Upper lobe of left lung (tissue), 6 donors: ENCODE measurements at regions not wholly inside any gene's neighbourhood (a gene's known extent, or its start where the extent isn't known, plus 50 kb on each side); places are given as distances from the start of the nearest gene placed in this dataset.

ENCODE experiments used
- ATAC-seq, 2 donors: fragments of 200-7000 bp; cut with Tn5 transposase; one replicate each; pipeline ENCODE4 v1.9.1; 2022; ENCODE audit warnings: mild to moderate bottlenecking in 2 of 2, moderate library complexity in 2 of 2; ENCODE audit not compliant: low FRiP score in 2 of 2
- DNase-seq, 2 donors: peaks; one replicate each; pipeline ENCODE4 v3.0.0-alpha.2; 2019 to 2020
- H3K27ac ChIP-seq, 4 donors: fragments of 200-600 bp; sonication (generic); one replicate each; pipeline ENCODE4 v1.5.1; 2016 to 2019
- H3K27me3 ChIP-seq, 4 donors: fragments of 200-600 bp; sonication (generic); one replicate each; pipeline ENCODE4 v1.5.1; 2017 to 2019
- H3K36me3 ChIP-seq, 4 donors: fragments of 200-600 bp; sonication (generic); one replicate each; pipeline ENCODE4 v1.5.1; 2016 to 2019
- H3K4me1 ChIP-seq, 4 donors: fragments of 200-600 bp; sonication (generic); one replicate each; pipeline ENCODE4 v1.5.1; 2018 to 2019
- H3K4me3 ChIP-seq, 4 donors: fragments of 200-600 bp; sonication (generic); one replicate each; pipeline ENCODE4 v1.5.1; 2017 to 2019; ENCODE audit warnings: mild to moderate bottlenecking in 2 of 4, moderate library complexity in 1 of 4
- H3K9me3 ChIP-seq, 4 donors: fragments of 200-600 bp; sonication (generic); one replicate each; pipeline ENCODE4 v1.5.1; 2018 to 2019
- CTCF ChIP-seq, 6 experiments: fragments of 450-650 bp in 4 of 6; fragments of 200-600 bp in 2 of 6; sonication (generic) in 2 of 6; IDR thresholded peaks; one replicate each; pipeline ENCODE4 v1.5.1; 2016 to 2019; ENCODE audit warnings: antibody characterized with exemption in 6 of 6
- EP300 ChIP-seq, 4 donors: sonication (generic); formaldehyde crosslinking; IDR thresholded peaks; one replicate each; pipeline ENCODE4 v1.5.1; 2017; ENCODE audit warnings: antibody characterized with exemption in 4 of 4, control low read depth in 2 of 4
- POLR2A ChIP-seq, 4 donors: fragments of 450-650 bp; IDR thresholded peaks; one replicate each; pipeline ENCODE4 v1.5.1; 2016 to 2017; ENCODE audit warnings: antibody characterized with exemption in 4 of 4, mild to moderate bottlenecking in 2 of 4
- POLR2AphosphoS5 ChIP-seq, 2 donors: sonication (generic); formaldehyde crosslinking; IDR thresholded peaks; one replicate each; pipeline ENCODE4 v1.5.1; 2017; ENCODE audit warnings: antibody characterized with exemption in 2 of 2
- whole genome bisulfite sequencing, 2 donors: methylation state at CpG; one replicate each; pipeline ENCODE4 v1.1.5; 2017 to 2018; 5-methylcytosine and 5-hydroxymethylcytosine counted together
- donor health status: DM: no; HTN: no; CAD: no; lungs with moderate emphysema.
- donor health status: DM: no; HTN: yes; CAD: no; lungs with severe emphysema.

- H3K27me3 ChIP-seq = no peaks in the 10 kb centered on the region
- 50 to 54% methylated on average over 5 of the region's 5 CpGs for WGBS, 2 donors
- no peak overlapping the region for H3K27ac ChIP-seq
- TF ChIP-seq POLR2AphosphoS5 (IDR thresholded peaks at IDR 0.05) (no peak), CTCF (IDR thresholded peaks at IDR 0.05) (no peak), EP300 (IDR thresholded peaks at IDR 0.05) (no peak), POLR2A (IDR thresholded peaks at IDR 0.05) (no peak)
- no peak overlapping the region for H3K4me3 ChIP-seq
- H3K4me1 ChIP-seq = no peaks in the 10 kb centered on the region
- ATAC-seq = no peak
- no peak for DNase-seq
- H3K36me3 ChIP-seq = no peaks in the 10 kb centered on the region
- no peaks in the 10 kb centered on the region for H3K9me3 ChIP-seq
Observed at GRCh38 chr4:180947425-180947824, 1295.8 kb upstream of the TENM3 start.

- no peak for ATAC-seq
- Histone ChIP-seq H3K9me3 (no peaks in the 10 kb centered on the region), H3K27me3 (no peaks in the 10 kb centered on the region), H3K27ac (no peak overlapping the region), H3K4me3 (no peak overlapping the region), H3K4me1 (no peaks in the 10 kb centered on the region), H3K36me3 (no peaks in the 10 kb centered on the region)
- TF ChIP-seq EP300 (IDR thresholded peaks at IDR 0.05) (no peak), CTCF (IDR thresholded peaks at IDR 0.05) (no peak), POLR2AphosphoS5 (IDR thresholded peaks at IDR 0.05) (no peak), POLR2A (IDR thresholded peaks at IDR 0.05) (no peak)
- 77 to 79% methylated on average over 7 of the region's 7 CpGs for WGBS, 2 donors
- no peak for DNase-seq
Observed at GRCh38 chr4:180949424-180950213, 1293.6 kb upstream of the TENM3 start.

- WGBS, 2 donors = 81 to 92% methylated on average over 1 of the region's 1 CpG
- H3K36me3 ChIP-seq = no peaks in the 10 kb centered on the region
- no peak for ATAC-seq
- no peak for DNase-seq
- no peaks in the 10 kb centered on the region for H3K27me3 ChIP-seq
- no peaks in the 10 kb centered on the region for H3K4me1 ChIP-seq
- no peak overlapping the region for H3K27ac ChIP-seq
- H3K4me3 ChIP-seq = no peak overlapping the region
- TF ChIP-seq CTCF (IDR thresholded peaks at IDR 0.05) = no peak
- TF ChIP-seq POLR2A (IDR thresholded peaks at IDR 0.05) = no peak
- TF ChIP-seq EP300 (IDR thresholded peaks at IDR 0.05) = no peak
- no peak for TF ChIP-seq POLR2AphosphoS5 (IDR thresholded peaks at IDR 0.05)
- H3K9me3 ChIP-seq = no peaks in the 10 kb centered on the region
Observed at GRCh38 chr4:180950377-180950776, 1292.8 kb upstream of the TENM3 start.

- WGBS, 2 donors = 79 to 90% methylated on average over 2 of the region's 2 CpGs
- no peak for TF ChIP-seq CTCF (IDR thresholded peaks at IDR 0.05)
- TF ChIP-seq POLR2AphosphoS5 (IDR thresholded peaks at IDR 0.05) = no peak
- TF ChIP-seq POLR2A (IDR thresholded peaks at IDR 0.05) = no peak
- TF ChIP-seq EP300 (IDR thresholded peaks at IDR 0.05) = no peak
- no peak for DNase-seq
Observed at GRCh38 chr4:180951312-180951711, 1291.9 kb upstream of the TENM3 start.

GRCh38 chr4:180953572-180953971, 1289.6 kb upstream of the TENM3 start:
- Histone ChIP-seq H3K4me1 (no peaks in the 10 kb centered on the region), H3K36me3 (no peaks in the 10 kb centered on the region), H3K4me3 (no peak overlapping the region), H3K27me3 (no peaks in the 10 kb centered on the region), H3K27ac (no peak overlapping the region), H3K9me3 (no peaks in the 10 kb centered on the region)
- ATAC-seq = no peak
- 83 to 93% methylated on average over 4 of the region's 4 CpGs for WGBS, 2 donors
- TF ChIP-seq POLR2AphosphoS5 (IDR thresholded peaks at IDR 0.05) = no peak
- DNase-seq = no peak

More at GRCh38 chr4:180951312-180951711, 1291.9 kb upstream of the TENM3 start:
- Histone ChIP-seq H3K9me3 (no peaks in the 10 kb centered on the region), H3K4me3 (no peak overlapping the region), H3K36me3 (no peaks in the 10 kb centered on the region), H3K27ac (no peak overlapping the region), H3K27me3 (no peaks in the 10 kb centered on the region), H3K4me1 (no peaks in the 10 kb centered on the region)
- no peak for ATAC-seq
